Esophagus squamous epithelium (tissue), 4 donors: ENCODE measurements at regions not wholly inside any gene's neighbourhood (a gene's known extent, or its start where the extent isn't known, plus 50 kb on each side); places are given as distances from the start of the nearest gene placed in this dataset.

Source experiments
- POLR2A ChIP-seq, 4 donors: fragments of 450-650 bp; IDR thresholded peaks; one replicate each; pipeline ENCODE4 v1.6.1; 2017; ENCODE audit warnings: antibody characterized with exemption in 4 of 4, mild to moderate bottlenecking in 4 of 4, moderate library complexity in 3 of 4
- TF ChIP-seq, protein P1 (sequence below), 6 experiments: fragments of 450-650 bp in 4 of 6; fragments of 200-600 bp in 2 of 6; sonication (generic) in 2 of 6; IDR thresholded peaks; one replicate each; pipeline ENCODE4 v1.5.1; 2016 to 2019; ENCODE audit warnings: antibody characterized with exemption in 6 of 6, mild to moderate bottlenecking in 4 of 6, moderate library complexity in 4 of 6

GRCh38 chr11:90856790-90857189 lies 633.9 kb upstream of the CHORDC1 start:
- TF ChIP-seq POLR2A (IDR thresholded peaks at IDR 0.05) = no peak
- TF ChIP-seq, protein P1, sequence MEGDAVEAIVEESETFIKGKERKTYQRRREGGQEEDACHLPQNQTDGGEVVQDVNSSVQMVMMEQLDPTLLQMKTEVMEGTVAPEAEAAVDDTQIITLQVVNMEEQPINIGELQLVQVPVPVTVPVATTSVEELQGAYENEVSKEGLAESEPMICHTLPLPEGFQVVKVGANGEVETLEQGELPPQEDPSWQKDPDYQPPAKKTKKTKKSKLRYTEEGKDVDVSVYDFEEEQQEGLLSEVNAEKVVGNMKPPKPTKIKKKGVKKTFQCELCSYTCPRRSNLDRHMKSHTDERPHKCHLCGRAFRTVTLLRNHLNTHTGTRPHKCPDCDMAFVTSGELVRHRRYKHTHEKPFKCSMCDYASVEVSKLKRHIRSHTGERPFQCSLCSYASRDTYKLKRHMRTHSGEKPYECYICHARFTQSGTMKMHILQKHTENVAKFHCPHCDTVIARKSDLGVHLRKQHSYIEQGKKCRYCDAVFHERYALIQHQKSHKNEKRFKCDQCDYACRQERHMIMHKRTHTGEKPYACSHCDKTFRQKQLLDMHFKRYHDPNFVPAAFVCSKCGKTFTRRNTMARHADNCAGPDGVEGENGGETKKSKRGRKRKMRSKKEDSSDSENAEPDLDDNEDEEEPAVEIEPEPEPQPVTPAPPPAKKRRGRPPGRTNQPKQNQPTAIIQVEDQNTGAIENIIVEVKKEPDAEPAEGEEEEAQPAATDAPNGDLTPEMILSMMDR (IDR thresholded peaks at IDR 0.05) = no peak
